ENCODE measurements at regions not wholly inside any gene's neighbourhood (a gene's known extent, or its start where the extent isn't known, plus 50 kb on each side); places are given as distances from the start of the nearest gene placed in this dataset.
A peak's percentile ranks its signal among the peaks of the same experiment; 100 is the strongest.

- DNase-seq (ENCODE audit: low spot score) = no peak
- TF ChIP-seq CTCF (IDR thresholded peaks at IDR 0.05; ENCODE audit: extremely low read depth, insufficient read depth, missing control alignments) = no peak
- in situ Hi-C loops (cut with MboI; ENCODE audit: low pct_unique_long_range_greater_than_20kb, low sequenced_read_pairs, unreplicated experiment) = no loop called here
Observed at GRCh38 chr2:147046473-147046872, 798.4 kb upstream of the ACVR2A start.

GRCh38 chr2:147045113-147045512 is 799.7 kb upstream of the ACVR2A start:
- TF ChIP-seq CTCF (IDR thresholded peaks at IDR 0.05; ENCODE audit: extremely low read depth, insufficient read depth, missing control alignments) = peak; percentile 75
- DNase-seq (ENCODE audit: low spot score) = peak; percentile 18
- in situ Hi-C loops (cut with MboI; ENCODE audit: low pct_unique_long_range_greater_than_20kb, low sequenced_read_pairs, unreplicated experiment) = no loop called here

- no peak for TF ChIP-seq CTCF (IDR thresholded peaks at IDR 0.05; ENCODE audit: extremely low read depth, insufficient read depth, missing control alignments)
- in situ Hi-C loops (cut with MboI; ENCODE audit: low pct_unique_long_range_greater_than_20kb, low sequenced_read_pairs, unreplicated experiment) = no loop called here
- no peak for DNase-seq (ENCODE audit: low spot score)
Observed at GRCh38 chr2:147041121-147041494, 803.7 kb upstream of the ACVR2A start.

- no peak for TF ChIP-seq CTCF (IDR thresholded peaks at IDR 0.05; ENCODE audit: extremely low read depth, insufficient read depth, missing control alignments)
- in situ Hi-C loops (cut with MboI; ENCODE audit: low pct_unique_long_range_greater_than_20kb, low sequenced_read_pairs, unreplicated experiment) = no loop called here
- no peak for DNase-seq (ENCODE audit: low spot score)
Observed at GRCh38 chr2:147040298-147041120, 804.3 kb upstream of the ACVR2A start.

GRCh38 chr2:147037048-147037447 is 807.8 kb upstream of the ACVR2A start:
- in situ Hi-C loops (cut with MboI; ENCODE audit: low pct_unique_long_range_greater_than_20kb, low sequenced_read_pairs, unreplicated experiment) = no loop called here
- no peak for DNase-seq (ENCODE audit: low spot score)
- no peak for TF ChIP-seq CTCF (IDR thresholded peaks at IDR 0.05; ENCODE audit: extremely low read depth, insufficient read depth, missing control alignments)

- in situ Hi-C loops (cut with MboI; ENCODE audit: low pct_unique_long_range_greater_than_20kb, low sequenced_read_pairs, unreplicated experiment) = no loop called here
- no peak for DNase-seq (ENCODE audit: low spot score)
- TF ChIP-seq CTCF (IDR thresholded peaks at IDR 0.05; ENCODE audit: extremely low read depth, insufficient read depth, missing control alignments) = no peak
Observed at GRCh38 chr2:147033044-147033443, 811.8 kb upstream of the ACVR2A start.

Measured in GM13977 (cell line).